ENCODE measurements at regions not wholly inside any gene's neighbourhood (a gene's known extent, or its start where the extent isn't known, plus 50 kb on each side); places are given as distances from the start of the nearest gene placed in this dataset.

DNA sequence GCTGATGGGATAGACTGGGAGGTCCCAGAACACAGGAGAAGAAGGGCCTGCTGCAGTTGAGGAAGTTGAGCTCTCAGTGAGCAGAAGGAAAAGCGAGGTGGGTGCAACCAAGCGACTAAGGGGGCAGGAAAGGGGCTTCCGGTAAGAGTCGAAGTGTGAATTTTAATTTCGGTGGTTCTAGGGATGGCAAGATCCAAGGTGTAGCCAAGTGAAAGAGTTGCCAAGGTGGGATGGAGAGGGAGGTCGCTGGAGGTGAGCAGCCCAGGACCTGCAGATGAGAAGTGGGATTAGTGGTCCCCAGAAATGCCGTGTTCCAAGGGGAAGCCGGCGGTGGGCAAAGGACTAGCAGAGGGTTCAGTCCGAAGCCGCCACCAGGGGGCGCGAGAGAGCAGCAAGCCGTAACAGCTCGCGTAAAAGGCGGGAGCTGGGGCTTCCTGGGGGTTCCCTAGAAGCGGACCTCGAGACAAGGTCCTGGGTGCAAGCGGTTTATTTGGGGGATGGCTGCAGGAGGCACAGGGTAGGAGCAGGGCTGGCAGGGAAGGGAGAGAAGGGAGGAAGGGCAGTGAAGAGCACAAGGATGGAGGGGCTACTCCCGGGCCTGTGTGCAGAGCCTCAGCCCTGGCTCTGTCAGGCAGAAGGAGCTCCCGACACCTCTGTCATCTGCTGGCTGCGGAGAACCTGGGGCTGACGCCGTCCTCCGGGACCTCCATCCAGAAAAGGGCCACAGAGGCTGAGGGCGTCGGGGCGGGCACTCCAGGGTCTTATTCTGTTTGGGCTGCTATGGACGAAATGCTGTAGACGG is 103.6 kb downstream of the PAX1 start (continued):
- no peak for TF ChIP-seq ZBTB40 (IDR thresholded peaks at IDR 0.05)
- TF ChIP-seq ZBTB40 (CRISPR knock-in tag; IDR thresholded peaks at IDR 0.05), result no peak
- TF ChIP-seq RFX1 (IDR thresholded peaks at IDR 0.05), result no peak
- TF ChIP-seq NFYB (IDR thresholded peaks at IDR 0.05; ENCODE audit: extremely low read depth, insufficient read length), result no peak
- TF ChIP-seq, protein P1, sequence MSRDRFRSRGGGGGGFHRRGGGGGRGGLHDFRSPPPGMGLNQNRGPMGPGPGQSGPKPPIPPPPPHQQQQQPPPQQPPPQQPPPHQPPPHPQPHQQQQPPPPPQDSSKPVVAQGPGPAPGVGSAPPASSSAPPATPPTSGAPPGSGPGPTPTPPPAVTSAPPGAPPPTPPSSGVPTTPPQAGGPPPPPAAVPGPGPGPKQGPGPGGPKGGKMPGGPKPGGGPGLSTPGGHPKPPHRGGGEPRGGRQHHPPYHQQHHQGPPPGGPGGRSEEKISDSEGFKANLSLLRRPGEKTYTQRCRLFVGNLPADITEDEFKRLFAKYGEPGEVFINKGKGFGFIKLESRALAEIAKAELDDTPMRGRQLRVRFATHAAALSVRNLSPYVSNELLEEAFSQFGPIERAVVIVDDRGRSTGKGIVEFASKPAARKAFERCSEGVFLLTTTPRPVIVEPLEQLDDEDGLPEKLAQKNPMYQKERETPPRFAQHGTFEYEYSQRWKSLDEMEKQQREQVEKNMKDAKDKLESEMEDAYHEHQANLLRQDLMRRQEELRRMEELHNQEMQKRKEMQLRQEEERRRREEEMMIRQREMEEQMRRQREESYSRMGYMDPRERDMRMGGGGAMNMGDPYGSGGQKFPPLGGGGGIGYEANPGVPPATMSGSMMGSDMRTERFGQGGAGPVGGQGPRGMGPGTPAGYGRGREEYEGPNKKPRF (IDR thresholded peaks at IDR 0.05; ENCODE audit: low read depth, low read length), result no peak
- TF ChIP-seq JUND (IDR thresholded peaks at IDR 0.05; ENCODE audit: borderline replicate concordance, low read depth, low read length), result no peak
- no peak for TF ChIP-seq JUND (tag; IDR thresholded peaks at IDR 0.05; ENCODE audit: borderline replicate concordance, low read depth, low read length)
- no peak for TF ChIP-seq TARDBP (IDR thresholded peaks at IDR 0.05)
- no peak for TF ChIP-seq E2F3 (CRISPR knock-in tag; IDR thresholded peaks at IDR 0.05)
- peak; percentile 58 to 69 (median 65) for TF ChIP-seq CTCF (IDR thresholded peaks at IDR 0.05 in 2 of 3, conservative IDR thresholded peaks at IDR 0.05 in 1 of 3; ENCODE audit: insufficient read depth in 2 of 3, low read depth in 1 of 3, low read length in 3 of 3)
- TF ChIP-seq E2F6 (IDR thresholded peaks at IDR 0.05; ENCODE audit: borderline replicate concordance in 1 of 2, extremely low read depth in 1 of 2, insufficient read depth in 1 of 2, insufficient read length in 1 of 2, low read depth in 1 of 2, low read length in 1 of 2, poor library complexity in 1 of 2, severe bottlenecking in 1 of 2), result peak in 1 of 2 experiments; percentile 43
- no peak for TF ChIP-seq ZKSCAN3 (CRISPR knock-in tag; IDR thresholded peaks at IDR 0.05)
- no peak for TF ChIP-seq BDP1 (IDR thresholded peaks at IDR 0.05; ENCODE audit: insufficient read depth, insufficient read length)

Data from K562 (cell line).